ENCODE measurements at regions not wholly inside any gene's neighbourhood (a gene's known extent, or its start where the extent isn't known, plus 50 kb on each side); places are given as distances from the start of the nearest gene placed in this dataset.

- DNase-seq (ENCODE audit: low read depth in 2 of 2): no peak
Measured at GRCh38 chr10:33388382-33388781, 53.9 kb upstream of the NRP1 start.

- no peak for DNase-seq (ENCODE audit: low read depth in 2 of 2)
Measured at GRCh38 chr10:33387720-33388119, 53.3 kb upstream of the NRP1 start.

- DNase-seq (ENCODE audit: low read depth in 2 of 2): no peak
Measured at GRCh38 chr10:33386926-33387325, 52.5 kb upstream of the NRP1 start.

GRCh38 chr10:33385686-33386085, 51.2 kb upstream of the NRP1 start:
- DNase-seq (ENCODE audit: low read depth in 2 of 2): no peak

- no peak for DNase-seq (ENCODE audit: low read depth in 2 of 2)
Measured at GRCh38 chr10:33385015-33385414, 50.5 kb upstream of the NRP1 start.
